Mesendoderm (in vitro differentiated cells): ENCODE measurements at regions not wholly inside any gene's neighbourhood (a gene's known extent, or its start where the extent isn't known, plus 50 kb on each side); places are given as distances from the start of the nearest gene placed in this dataset.
A peak's percentile ranks its signal among the peaks of the same experiment; 100 is the strongest.

Experiments
- DNase-seq: peaks from one replicate; pipeline ENCODE4 v3.0.0; 2013
- H2AK5ac ChIP-seq: 2 replicates; pipeline ENCODE4 v1.6.1; 2013; ENCODE audit warnings: low read length, inconsistent platforms
- H2BK120ac ChIP-seq: 2 replicates; pipeline ENCODE4 v1.6.1; 2013; ENCODE audit warnings: low read depth, mild to moderate bottlenecking, low read length, moderate library complexity, mixed read lengths
- H2BK15ac ChIP-seq: replicated peaks from 2 replicates; pipeline ENCODE4 v1.6.1; 2013; ENCODE audit warnings: low read depth, mild to moderate bottlenecking, moderate library complexity
- H2BK5ac ChIP-seq: 2 replicates; pipeline ENCODE4 v1.6.1; 2013; ENCODE audit warnings: low read length, inconsistent platforms
- H3K18ac ChIP-seq: 2 replicates; pipeline ENCODE4 v1.6.1; 2013; ENCODE audit warnings: mild to moderate bottlenecking, low read length, mixed read lengths
- H3K23ac ChIP-seq: one replicate; pipeline ENCODE4 v1.6.1; 2013; ENCODE audit warnings: low read length
- H3K27ac ChIP-seq: 2 replicates; pipeline ENCODE4 v1.5.1; 2013; ENCODE audit warnings: low read depth, mild to moderate bottlenecking, inconsistent platforms, low read length, moderate library complexity
- H3K27me3 ChIP-seq: 2 replicates; pipeline ENCODE4 v1.6.1; 2013; ENCODE audit warnings: low read length, control low read depth, mild to moderate bottlenecking, inconsistent platforms; ENCODE audit not compliant: insufficient read depth, poor library complexity
- H3K36me3 ChIP-seq: 2 replicates; pipeline ENCODE4 v1.6.1; 2013; ENCODE audit warnings: low read length, inconsistent platforms; ENCODE audit not compliant: control insufficient read depth, insufficient read depth
- H3K4ac ChIP-seq: one replicate; pipeline ENCODE4 v1.6.1; 2013; ENCODE audit warnings: low read depth, mild to moderate bottlenecking, low read length, moderate library complexity
- H3K4me1 ChIP-seq: 2 replicates; pipeline ENCODE4 v1.6.1; 2013; ENCODE audit warnings: low read depth, low read length, inconsistent platforms; ENCODE audit not compliant: control insufficient read depth
- H3K4me2 ChIP-seq: 2 replicates; pipeline ENCODE4 v1.6.1; 2013; ENCODE audit warnings: low read length
- H3K4me3 ChIP-seq: 2 replicates; pipeline ENCODE4 v1.5.1; 2013; ENCODE audit warnings: mild to moderate bottlenecking, low read length
- H3K56ac ChIP-seq: one replicate; pipeline ENCODE4 v1.6.1; 2013; ENCODE audit warnings: low read length
- H3K79me1 ChIP-seq: 2 replicates; pipeline ENCODE4 v1.6.1; 2013; ENCODE audit warnings: low read length, inconsistent platforms
- H3K79me2 ChIP-seq: 2 replicates; pipeline ENCODE4 v1.6.1; 2013; ENCODE audit warnings: mild to moderate bottlenecking, low read length; ENCODE audit not compliant: control insufficient read depth, insufficient read depth
- H3K9ac ChIP-seq: 2 replicates; pipeline ENCODE4 v1.6.1; 2013; ENCODE audit warnings: low read length, inconsistent platforms
- H4K5ac ChIP-seq: one replicate; pipeline ENCODE4 v1.6.1; 2013; ENCODE audit warnings: low read length
- H4K8ac ChIP-seq: one replicate; pipeline ENCODE4 v1.6.1; 2013; ENCODE audit warnings: low read depth, mild to moderate bottlenecking, control low read depth, low read length, moderate library complexity
- WGBS: extraction: QIAGEN DNeasy Blood & Tissue Kit; methylation state at CpG from one replicate; pipeline ENCODE4 v1.1.7; 2013; ENCODE audit warnings: low lambda C conversion rate, missing lambda C conversion rate; ENCODE audit not compliant: insufficient coverage; ENCODE audit errors: extremely low coverage; 5-methylcytosine and 5-hydroxymethylcytosine counted together

DNA sequence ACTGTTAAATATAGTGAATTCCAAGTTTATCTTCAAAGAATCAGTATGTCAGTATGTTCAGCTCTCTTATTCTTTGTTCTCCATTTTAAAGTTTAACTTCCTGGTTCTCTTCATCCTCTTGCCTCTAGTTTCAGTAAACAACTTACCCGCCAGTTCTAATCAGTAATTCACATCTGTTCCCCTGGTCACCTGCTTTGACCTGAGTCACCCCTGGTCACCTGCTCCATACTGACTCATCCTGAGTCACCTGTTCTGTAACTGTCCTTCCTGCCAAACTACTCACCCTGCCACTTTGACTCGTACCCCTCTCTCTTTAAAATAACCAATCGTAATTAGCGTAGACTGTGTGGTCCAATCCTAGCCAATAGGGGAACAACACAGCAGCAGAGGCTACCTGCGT is 992.7 kb upstream of the HS3ST1 start:
- H3K27me3 ChIP-seq: no peaks in the 10 kb centered on the region
- H3K9ac ChIP-seq: no peak overlapping the region
- H3K36me3 ChIP-seq: no peaks in the 10 kb centered on the region
- no peak overlapping the region for H3K4me3 ChIP-seq
- H3K23ac ChIP-seq: no peak overlapping the region
- no peak overlapping the region for H2AK5ac ChIP-seq
- no peak overlapping the region for H3K4ac ChIP-seq
- no peak overlapping the region for H3K56ac ChIP-seq
- H2BK5ac ChIP-seq: no peak overlapping the region
- DNase-seq: peak; percentile 29
- no peaks in the 10 kb centered on the region for H3K79me1 ChIP-seq
- H3K79me2 ChIP-seq: no peaks in the 10 kb centered on the region
- no peak overlapping the region for H4K5ac ChIP-seq
- WGBS: no CpG with 5 or more reads among the region's 5 CpGs
- H3K4me1 ChIP-seq: no peaks in the 10 kb centered on the region
- H3K18ac ChIP-seq: no peak overlapping the region
- H3K27ac ChIP-seq: no peak overlapping the region
- H4K8ac ChIP-seq: no peak overlapping the region
- H3K4me2 ChIP-seq: no peak overlapping the region
- H2BK15ac ChIP-seq: no peak overlapping the region
- no peak overlapping the region for H2BK120ac ChIP-seq

DNA sequence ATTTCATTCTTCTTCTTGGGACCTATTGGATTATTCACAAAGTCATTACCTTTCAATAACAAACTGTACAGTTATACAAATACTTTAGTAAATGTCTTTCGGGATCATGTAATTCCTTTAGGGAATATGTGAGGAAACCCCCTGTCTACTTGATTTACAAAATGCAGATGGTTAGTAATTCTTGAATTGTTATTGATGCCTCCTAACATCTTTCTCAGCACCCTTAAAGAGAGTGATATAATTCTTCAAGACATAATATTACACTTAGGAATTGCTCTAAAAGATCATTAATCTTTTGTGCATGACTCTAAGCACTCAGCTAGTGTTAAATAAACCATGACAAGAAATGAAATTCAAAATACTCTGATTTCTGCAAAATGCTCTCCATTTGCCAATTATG is 988.1 kb upstream of the HS3ST1 start:
- Histone ChIP-seq H3K56ac (no peak overlapping the region), H2BK15ac (no peak overlapping the region)

DNA sequence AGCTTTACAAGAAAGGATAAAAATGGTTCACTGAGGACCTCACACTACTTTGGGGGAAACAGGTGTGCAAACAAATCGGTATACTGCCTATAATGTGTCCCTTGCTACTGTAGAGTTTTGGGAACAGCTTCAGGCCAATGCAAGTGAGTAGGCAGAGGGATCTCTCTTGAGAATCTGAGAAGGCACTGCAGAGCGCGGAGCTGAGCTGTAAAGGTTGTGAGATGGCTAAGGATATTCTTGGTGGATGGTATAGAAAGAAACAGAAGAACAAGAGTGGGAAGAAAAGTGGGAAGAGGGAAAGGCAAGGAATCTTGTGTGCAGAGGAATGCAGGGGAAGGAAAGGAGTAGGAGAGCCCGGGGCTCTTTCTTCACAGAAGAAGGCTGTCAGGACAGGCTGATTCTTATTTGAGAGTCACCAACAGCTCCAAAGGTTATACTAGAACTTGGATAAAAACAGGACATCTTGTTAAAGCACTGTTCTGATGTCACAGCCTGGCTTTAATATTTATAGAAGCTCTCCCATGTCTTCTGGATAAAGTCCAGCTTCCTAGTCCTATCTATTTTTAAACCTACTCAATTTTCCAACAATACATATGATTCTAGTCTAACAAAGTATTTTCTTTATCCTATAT is 985.6 kb upstream of the HS3ST1 start:
- Histone ChIP-seq H3K4me2 (no peak overlapping the region), H3K79me1 (no peaks in the 10 kb centered on the region), H3K79me2 (no peaks in the 10 kb centered on the region), H2AK5ac (no peak overlapping the region), H3K27me3 (no peaks in the 10 kb centered on the region), H3K18ac (no peak overlapping the region), H2BK120ac (no peak overlapping the region), H3K4me3 (no peak overlapping the region), H3K27ac (no peak overlapping the region), H4K8ac (no peak overlapping the region), H3K23ac (no peak overlapping the region), H3K36me3 (no peaks in the 10 kb centered on the region), H3K9ac (no peak overlapping the region), H4K5ac (no peak overlapping the region), H3K56ac (no peak overlapping the region), H3K4me1 (no peaks in the 10 kb centered on the region), H2BK15ac (no peak overlapping the region), H3K4ac (no peak overlapping the region), H2BK5ac (no peak overlapping the region)
- no CpG with 5 or more reads among the region's 4 CpGs for WGBS
- DNase-seq: no peak

More for the DNA sequence above, 988.1 kb upstream of the HS3ST1 start:
- H2AK5ac ChIP-seq: no peak overlapping the region
- no peak overlapping the region for H2BK120ac ChIP-seq
- no peaks in the 10 kb centered on the region for H3K4me1 ChIP-seq
- H3K79me2 ChIP-seq: no peaks in the 10 kb centered on the region
- no peak overlapping the region for H3K23ac ChIP-seq
- H3K27ac ChIP-seq: no peak overlapping the region
- no peak overlapping the region for H4K5ac ChIP-seq
- H3K4me2 ChIP-seq: no peak overlapping the region
- H3K18ac ChIP-seq: no peak overlapping the region
- no peak overlapping the region for H3K9ac ChIP-seq
- no peak overlapping the region for H3K4ac ChIP-seq
- no peaks in the 10 kb centered on the region for H3K27me3 ChIP-seq
- no peaks in the 10 kb centered on the region for H3K79me1 ChIP-seq
- no peak overlapping the region for H4K8ac ChIP-seq
- WGBS: no CpG with 5 or more reads among the region's 1 CpG
- H3K4me3 ChIP-seq: no peak overlapping the region
- no peak overlapping the region for H2BK5ac ChIP-seq
- no peaks in the 10 kb centered on the region for H3K36me3 ChIP-seq
- DNase-seq: no peak

DNA sequence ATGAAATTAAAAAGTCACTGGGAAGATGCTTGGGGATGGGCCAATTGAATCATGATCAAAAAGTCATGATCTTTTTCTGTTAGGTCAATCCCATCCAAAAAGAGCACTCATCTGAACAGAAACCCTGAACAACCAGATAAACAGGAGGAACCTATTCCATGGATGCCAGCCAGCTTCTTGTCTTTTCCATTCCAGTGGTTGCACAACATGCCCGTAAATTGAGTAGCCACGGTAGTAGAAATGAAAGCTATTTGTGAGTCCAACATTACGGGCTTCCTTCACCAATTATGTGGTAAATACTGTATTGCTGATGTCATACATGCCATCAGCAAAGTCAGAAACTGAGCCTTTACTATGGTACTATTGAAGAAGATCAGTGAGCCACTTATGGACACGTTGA is 982.4 kb upstream of the HS3ST1 start:
- Histone ChIP-seq H3K18ac (no peak overlapping the region), H2BK5ac (no peak overlapping the region), H3K9ac (no peak overlapping the region), H2AK5ac (no peak overlapping the region), H4K8ac (no peak overlapping the region), H3K56ac (no peak overlapping the region), H3K27ac (no peak overlapping the region), H3K79me1 (no peaks in the 10 kb centered on the region), H2BK120ac (no peak overlapping the region), H2BK15ac (no peak overlapping the region), H3K4me3 (no peak overlapping the region), H3K79me2 (no peaks in the 10 kb centered on the region), H3K4me2 (no peak overlapping the region), H3K27me3 (no peaks in the 10 kb centered on the region), H3K36me3 (no peaks in the 10 kb centered on the region), H3K4me1 (no peaks in the 10 kb centered on the region), H3K4ac (no peak overlapping the region), H4K5ac (no peak overlapping the region), H3K23ac (no peak overlapping the region)
- no peak for DNase-seq
- WGBS: no CpG with 5 or more reads among the region's 4 CpGs

DNA sequence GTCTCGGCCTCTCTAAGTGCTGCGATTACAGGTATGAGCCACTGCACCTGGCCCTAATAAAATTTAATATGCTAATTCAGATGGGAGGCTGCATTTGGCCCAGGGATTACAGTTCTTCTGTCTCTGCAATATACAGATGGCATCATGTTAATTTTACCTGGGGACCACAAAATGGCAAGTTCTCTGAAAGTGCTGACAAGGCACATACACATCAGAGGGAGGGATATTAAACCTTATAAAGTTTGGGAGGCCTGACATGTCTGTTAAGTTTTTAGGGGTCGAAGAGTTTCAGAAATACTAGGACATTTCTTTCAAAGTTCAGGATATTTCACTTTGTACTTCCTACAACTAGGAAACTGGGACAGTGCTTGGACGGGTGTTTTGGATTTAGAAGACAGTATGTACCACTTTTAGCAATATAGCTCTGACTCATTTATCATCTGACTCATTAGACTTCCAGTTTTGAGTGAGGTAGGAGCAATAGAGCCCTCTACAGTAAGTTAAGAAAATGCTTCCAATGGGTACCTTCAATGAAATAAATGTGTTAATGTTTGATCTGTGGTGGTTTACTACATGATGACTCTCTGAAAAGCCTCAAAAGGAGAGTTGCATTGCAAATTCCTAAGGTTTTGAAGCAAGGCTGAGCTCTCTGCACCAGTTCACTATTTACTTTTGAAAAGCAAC is 981.0 kb upstream of the HS3ST1 start:
- Histone ChIP-seq H3K4me3 (no peak overlapping the region), H3K4me1 (no peaks in the 10 kb centered on the region), H3K56ac (no peak overlapping the region), H3K36me3 (no peaks in the 10 kb centered on the region), H4K5ac (no peak overlapping the region), H3K4ac (no peak overlapping the region), H3K27me3 (no peaks in the 10 kb centered on the region), H3K79me2 (no peaks in the 10 kb centered on the region), H3K9ac (no peak overlapping the region), H2AK5ac (no peak overlapping the region), H2BK5ac (no peak overlapping the region), H3K4me2 (no peak overlapping the region), H3K27ac (no peak overlapping the region), H3K18ac (no peak overlapping the region), H2BK120ac (no peak overlapping the region), H4K8ac (peak overlapping the region; percentile 39), H3K79me1 (no peaks in the 10 kb centered on the region), H2BK15ac (no peak overlapping the region), H3K23ac (no peak overlapping the region)
- DNase-seq: no peak
- WGBS: no CpG with 5 or more reads among the region's 4 CpGs

DNA sequence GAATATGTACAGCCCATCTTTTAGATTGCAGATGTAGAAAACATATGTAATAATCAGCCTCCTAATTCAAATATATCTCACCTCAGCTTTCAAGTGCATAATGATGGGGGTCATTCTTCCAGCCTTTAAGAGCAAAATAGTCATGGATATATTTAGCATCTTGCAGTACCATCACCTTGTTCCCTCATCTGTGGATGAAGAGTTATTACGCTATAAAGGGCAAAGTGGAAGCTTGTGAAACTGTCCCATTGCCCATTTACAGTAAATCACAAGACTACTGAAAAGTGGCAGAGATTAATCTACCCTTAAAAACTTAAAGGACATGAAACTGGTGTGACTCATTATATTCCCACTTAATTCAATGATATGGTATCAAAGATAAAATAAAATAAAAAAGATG is 979.7 kb upstream of the HS3ST1 start:
- Histone ChIP-seq H4K8ac (no peak overlapping the region), H3K4me3 (no peak overlapping the region), H3K56ac (no peak overlapping the region), H3K23ac (no peak overlapping the region), H3K4ac (no peak overlapping the region), H3K9ac (no peak overlapping the region), H2BK5ac (no peak overlapping the region), H3K79me1 (no peaks in the 10 kb centered on the region), H2BK120ac (no peak overlapping the region), H3K4me1 (no peaks in the 10 kb centered on the region), H2AK5ac (no peak overlapping the region), H3K18ac (no peak overlapping the region), H3K27me3 (no peaks in the 10 kb centered on the region), H2BK15ac (no peak overlapping the region), H3K4me2 (no peak overlapping the region), H3K27ac (no peak overlapping the region), H3K79me2 (no peaks in the 10 kb centered on the region), H4K5ac (no peak overlapping the region), H3K36me3 (no peaks in the 10 kb centered on the region)
- DNase-seq: no peak
- WGBS: no CpG with 5 or more reads among the region's 1 CpG
